Vagina (tissue), 2 donors: ENCODE measurements at regions not wholly inside any gene's neighbourhood (a gene's known extent, or its start where the extent isn't known, plus 50 kb on each side); places are given as distances from the start of the nearest gene placed in this dataset.
"Not testable (repeated sequence)": the region's sequence is repeated elsewhere in the genome, so short reads cannot be mapped to it uniquely, and the experiment has no call there.

Experiments
- DNase-seq, 2 donors: peaks; one replicate each; pipeline ENCODE4 v3.0.0-alpha.2; 2017; ENCODE audit errors: extremely low spot score in 2 of 2
- H3K27ac ChIP-seq: fragments of 200-600 bp; sonication (generic); one replicate; pipeline ENCODE4 v1.5.1; 2019
- H3K27me3 ChIP-seq: fragments of 200-600 bp; sonication (generic); one replicate; pipeline ENCODE4 v1.5.1; 2019
- H3K36me3 ChIP-seq, 2 donors: fragments of 200-600 bp; sonication (generic); one replicate each; pipeline ENCODE4 v1.5.1; 2017 to 2019
- H3K4me1 ChIP-seq: fragments of 200-600 bp; sonication (generic); one replicate; pipeline ENCODE4 v1.5.1; 2019
- H3K4me3 ChIP-seq, 2 donors: fragments of 200-600 bp; sonication (generic); 1 replicate in 1 of 2; 2 replicates in 1 of 2; pipeline ENCODE4 v1.5.1; 2016 to 2019
- H3K9me3 ChIP-seq: fragments of 200-600 bp; sonication (generic); one replicate; pipeline ENCODE4 v1.5.1; 2019
- POLR2A ChIP-seq, 2 donors: fragments of 450-650 bp; IDR thresholded peaks; one replicate each; pipeline ENCODE4 v1.6.1; 2017; ENCODE audit warnings: antibody characterized with exemption in 2 of 2, mild to moderate bottlenecking in 2 of 2, moderate library complexity in 2 of 2
- POLR2AphosphoS5 ChIP-seq, 2 donors: sonication (generic); formaldehyde crosslinking; IDR thresholded peaks; one replicate each; pipeline ENCODE4 v1.9.0; 2017; ENCODE audit warnings: antibody characterized with exemption in 2 of 2, mild to moderate bottlenecking in 2 of 2, low read depth in 1 of 2; ENCODE audit not compliant: insufficient read depth in 1 of 2
- intact Hi-C: fragments of 100-400 bp; cut with DNase I; formaldehyde crosslinking; loops from one replicate; pipeline ENCODE4 v1.15.1; 2023
- TF ChIP-seq, protein P1 (sequence below), 3 experiments: fragments of 450-650 bp in 2 of 3; fragments of 200-600 bp in 1 of 3; sonication (generic) in 1 of 3; IDR thresholded peaks; one replicate each; pipeline ENCODE4 v1.5.1; 2017 to 2019; ENCODE audit warnings: antibody characterized with exemption in 3 of 3, mild to moderate bottlenecking in 2 of 3, moderate library complexity in 2 of 3

DNA sequence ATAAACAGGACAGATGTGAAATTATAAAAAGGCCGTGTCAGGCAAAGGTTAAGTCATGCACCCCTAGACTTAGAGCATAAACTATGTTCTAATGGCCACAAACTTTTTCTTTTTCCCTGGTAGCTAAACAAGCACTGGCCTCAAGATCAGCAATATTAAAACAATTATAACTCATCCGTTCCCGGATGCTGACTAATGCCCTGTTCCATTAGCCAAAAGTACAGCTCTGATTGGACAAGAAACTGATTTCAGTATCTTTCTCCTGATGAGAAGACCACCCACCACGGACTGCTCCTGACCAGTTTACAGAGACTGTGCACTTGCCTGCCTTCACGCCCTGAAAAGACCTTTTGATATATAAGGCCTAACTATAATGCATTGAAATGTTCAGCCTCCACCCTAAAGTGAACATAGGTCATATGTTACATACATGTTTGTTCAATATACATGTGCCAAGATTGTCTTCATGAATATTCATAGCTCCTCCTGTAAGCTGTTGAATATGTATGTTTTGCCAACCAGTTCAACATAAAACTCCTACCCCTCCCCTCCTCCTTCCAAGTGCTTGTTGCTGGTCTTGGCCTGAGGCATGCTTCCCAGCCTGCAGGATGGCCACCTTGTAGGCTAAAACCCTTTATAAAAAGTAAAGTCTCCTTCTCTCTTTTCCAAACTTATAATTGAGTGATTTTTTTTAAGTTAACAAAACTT lies 162.0 kb downstream of the IPO8 start:
- no peak for DNase-seq
- Histone ChIP-seq H3K27ac (no peak overlapping the region), H3K4me1 (no peaks in the 10 kb centered on the region), H3K9me3 (no peaks in the 10 kb centered on the region), H3K36me3 (no peaks in the 10 kb centered on the region), H3K4me3 (no peak overlapping the region), H3K27me3 (no peaks in the 10 kb centered on the region)
- intact Hi-C loops: no loop called here
- TF ChIP-seq POLR2AphosphoS5 (IDR thresholded peaks at IDR 0.05; ENCODE audit: insufficient read depth in 1 of 2, low read depth in 1 of 2) (no peak), POLR2A (IDR thresholded peaks at IDR 0.05) (no peak)
- TF ChIP-seq, protein P1, sequence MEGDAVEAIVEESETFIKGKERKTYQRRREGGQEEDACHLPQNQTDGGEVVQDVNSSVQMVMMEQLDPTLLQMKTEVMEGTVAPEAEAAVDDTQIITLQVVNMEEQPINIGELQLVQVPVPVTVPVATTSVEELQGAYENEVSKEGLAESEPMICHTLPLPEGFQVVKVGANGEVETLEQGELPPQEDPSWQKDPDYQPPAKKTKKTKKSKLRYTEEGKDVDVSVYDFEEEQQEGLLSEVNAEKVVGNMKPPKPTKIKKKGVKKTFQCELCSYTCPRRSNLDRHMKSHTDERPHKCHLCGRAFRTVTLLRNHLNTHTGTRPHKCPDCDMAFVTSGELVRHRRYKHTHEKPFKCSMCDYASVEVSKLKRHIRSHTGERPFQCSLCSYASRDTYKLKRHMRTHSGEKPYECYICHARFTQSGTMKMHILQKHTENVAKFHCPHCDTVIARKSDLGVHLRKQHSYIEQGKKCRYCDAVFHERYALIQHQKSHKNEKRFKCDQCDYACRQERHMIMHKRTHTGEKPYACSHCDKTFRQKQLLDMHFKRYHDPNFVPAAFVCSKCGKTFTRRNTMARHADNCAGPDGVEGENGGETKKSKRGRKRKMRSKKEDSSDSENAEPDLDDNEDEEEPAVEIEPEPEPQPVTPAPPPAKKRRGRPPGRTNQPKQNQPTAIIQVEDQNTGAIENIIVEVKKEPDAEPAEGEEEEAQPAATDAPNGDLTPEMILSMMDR (IDR thresholded peaks at IDR 0.05): no peak

- Histone ChIP-seq H3K36me3 (no peaks in the 10 kb centered on the region), H3K27me3 (no peaks in the 10 kb centered on the region), H3K4me1 (no peaks in the 10 kb centered on the region), H3K27ac (no peak overlapping the region), H3K4me3 (no peak overlapping the region), H3K9me3 (no peaks in the 10 kb centered on the region)
- intact Hi-C loops: no loop called here
- DNase-seq: no peak
- TF ChIP-seq POLR2AphosphoS5 (IDR thresholded peaks at IDR 0.05; ENCODE audit: insufficient read depth in 1 of 2, low read depth in 1 of 2) (no peak), POLR2A (IDR thresholded peaks at IDR 0.05) (no peak)
- TF ChIP-seq, protein P1 (IDR thresholded peaks at IDR 0.05): no peak
These were observed 163.7 kb downstream of the IPO8 start for GRCh38 chr12:30531731-30532678.

DNA sequence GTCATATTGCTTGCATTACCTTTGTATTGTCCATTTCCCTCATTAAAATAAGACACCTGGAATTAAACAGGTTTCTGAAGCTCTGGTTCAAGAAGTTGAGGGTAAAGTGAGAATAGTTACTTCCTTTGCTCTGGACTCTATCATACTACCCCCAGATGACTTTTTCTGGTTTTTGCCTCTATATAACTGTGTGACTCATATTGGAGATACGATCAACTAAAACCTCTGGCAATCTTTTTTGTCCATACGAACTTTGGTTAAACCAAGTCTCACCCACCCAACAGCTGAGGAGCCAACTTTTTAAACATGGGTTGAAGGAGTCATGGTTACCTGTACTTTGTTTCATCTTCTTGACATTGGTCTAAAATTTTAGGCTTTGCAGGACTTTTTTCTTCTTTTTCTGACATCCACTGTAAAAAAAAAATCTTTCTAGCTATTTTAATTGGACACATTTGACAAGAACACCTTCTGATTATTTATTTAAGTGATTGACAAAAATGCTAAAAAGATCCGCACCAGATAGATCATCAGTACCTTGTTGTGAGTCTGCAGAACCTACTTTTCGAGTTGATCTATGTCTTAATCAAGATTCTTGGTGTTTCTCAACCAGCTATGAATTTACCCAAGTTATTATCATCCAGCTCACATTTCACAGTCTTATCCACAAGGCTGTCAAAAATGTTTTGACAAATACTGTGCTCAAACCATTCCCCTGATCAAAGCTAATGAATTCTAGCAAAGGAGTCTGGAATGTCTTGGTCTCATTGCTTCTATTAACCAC lies 166.0 kb downstream of the IPO8 start:
- no peaks in the 10 kb centered on the region for H3K4me1 ChIP-seq
- intact Hi-C loops: no loop called here
- H3K27me3 ChIP-seq: no peaks in the 10 kb centered on the region
- TF ChIP-seq, protein P1 (IDR thresholded peaks at IDR 0.05): no peak
- TF ChIP-seq POLR2A (IDR thresholded peaks at IDR 0.05): no peak
- no peak for TF ChIP-seq POLR2AphosphoS5 (IDR thresholded peaks at IDR 0.05; ENCODE audit: insufficient read depth in 1 of 2, low read depth in 1 of 2)
- H3K27ac ChIP-seq: no peak overlapping the region
- H3K36me3 ChIP-seq: no peaks in the 10 kb centered on the region
- no peaks in the 10 kb centered on the region for H3K9me3 ChIP-seq
- no peak for DNase-seq
- H3K4me3 ChIP-seq: no peak overlapping the region

- H3K4me1 ChIP-seq: no peaks in the 10 kb centered on the region
- no peak for DNase-seq
- no peak overlapping the region for H3K27ac ChIP-seq
- intact Hi-C loops: no loop called here
- no peak overlapping the region for H3K4me3 ChIP-seq
- H3K27me3 ChIP-seq: no peaks in the 10 kb centered on the region
- TF ChIP-seq POLR2A (IDR thresholded peaks at IDR 0.05) (no peak), POLR2AphosphoS5 (IDR thresholded peaks at IDR 0.05; ENCODE audit: insufficient read depth in 1 of 2, low read depth in 1 of 2) (no peak)
- TF ChIP-seq, protein P1 (IDR thresholded peaks at IDR 0.05): no peak
- H3K36me3 ChIP-seq: no peaks in the 10 kb centered on the region
- no peaks in the 10 kb centered on the region for H3K9me3 ChIP-seq
These were observed 170.5 kb downstream of the IPO8 start for GRCh38 chr12:30525171-30525570.

- H3K27me3 ChIP-seq, H3K36me3 ChIP-seq, H3K4me1 ChIP-seq, DNase-seq, H3K9me3 ChIP-seq, intact Hi-C loops, H3K4me3 ChIP-seq, H3K27ac ChIP-seq: not testable (repeated sequence)
These were observed 175.4 kb downstream of the IPO8 start for GRCh38 chr12:30520285-30520684.
